Peyer's patch (tissue), 4 donors: ENCODE measurements at regions not wholly inside any gene's neighbourhood (a gene's known extent, or its start where the extent isn't known, plus 50 kb on each side); places are given as distances from the start of the nearest gene placed in this dataset.

Source experiments
- POLR2A ChIP-seq, 2 donors: fragments of 450-650 bp; IDR thresholded peaks; one replicate each; pipeline ENCODE4 v1.5.1; 2017; ENCODE audit warnings: antibody characterized with exemption in 2 of 2, mild to moderate bottlenecking in 2 of 2, moderate library complexity in 2 of 2
- TF ChIP-seq, protein P1 (sequence below), 6 experiments: fragments of 450-650 bp in 4 of 6; fragments of 200-600 bp in 2 of 6; sonication (generic) in 1 of 6; IDR thresholded peaks; one replicate each; pipeline ENCODE4 v1.5.1; 2017 to 2019; ENCODE audit warnings: antibody characterized with exemption in 6 of 6, mild to moderate bottlenecking in 3 of 6, moderate library complexity in 1 of 6

DNA sequence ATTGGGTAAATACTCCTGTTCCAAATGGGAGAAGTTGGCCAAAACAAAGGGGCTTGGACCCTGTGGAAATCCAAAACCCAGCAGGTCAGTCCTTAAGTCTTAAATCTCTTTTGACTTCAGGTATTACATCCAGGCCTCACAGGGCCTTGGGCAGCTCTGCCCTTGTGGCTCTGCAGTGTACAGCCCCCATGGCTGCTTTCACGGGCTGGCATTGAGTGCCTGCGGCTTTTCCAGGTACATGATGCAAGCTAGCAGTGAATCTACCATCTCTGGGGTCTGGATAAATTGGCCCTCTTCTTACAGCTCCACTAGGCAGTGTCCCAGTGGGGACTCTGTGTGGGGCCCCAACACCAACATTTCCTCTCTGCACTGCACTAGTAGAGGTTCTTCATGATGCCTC lies 308.5 kb upstream of the ARRDC3 start:
- TF ChIP-seq, protein P1, sequence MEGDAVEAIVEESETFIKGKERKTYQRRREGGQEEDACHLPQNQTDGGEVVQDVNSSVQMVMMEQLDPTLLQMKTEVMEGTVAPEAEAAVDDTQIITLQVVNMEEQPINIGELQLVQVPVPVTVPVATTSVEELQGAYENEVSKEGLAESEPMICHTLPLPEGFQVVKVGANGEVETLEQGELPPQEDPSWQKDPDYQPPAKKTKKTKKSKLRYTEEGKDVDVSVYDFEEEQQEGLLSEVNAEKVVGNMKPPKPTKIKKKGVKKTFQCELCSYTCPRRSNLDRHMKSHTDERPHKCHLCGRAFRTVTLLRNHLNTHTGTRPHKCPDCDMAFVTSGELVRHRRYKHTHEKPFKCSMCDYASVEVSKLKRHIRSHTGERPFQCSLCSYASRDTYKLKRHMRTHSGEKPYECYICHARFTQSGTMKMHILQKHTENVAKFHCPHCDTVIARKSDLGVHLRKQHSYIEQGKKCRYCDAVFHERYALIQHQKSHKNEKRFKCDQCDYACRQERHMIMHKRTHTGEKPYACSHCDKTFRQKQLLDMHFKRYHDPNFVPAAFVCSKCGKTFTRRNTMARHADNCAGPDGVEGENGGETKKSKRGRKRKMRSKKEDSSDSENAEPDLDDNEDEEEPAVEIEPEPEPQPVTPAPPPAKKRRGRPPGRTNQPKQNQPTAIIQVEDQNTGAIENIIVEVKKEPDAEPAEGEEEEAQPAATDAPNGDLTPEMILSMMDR (IDR thresholded peaks at IDR 0.05) = no peak
- no peak for TF ChIP-seq POLR2A (IDR thresholded peaks at IDR 0.05)
